ENCODE measurements at regions not wholly inside any gene's neighbourhood (a gene's known extent, or its start where the extent isn't known, plus 50 kb on each side); places are given as distances from the start of the nearest gene placed in this dataset.

DNA sequence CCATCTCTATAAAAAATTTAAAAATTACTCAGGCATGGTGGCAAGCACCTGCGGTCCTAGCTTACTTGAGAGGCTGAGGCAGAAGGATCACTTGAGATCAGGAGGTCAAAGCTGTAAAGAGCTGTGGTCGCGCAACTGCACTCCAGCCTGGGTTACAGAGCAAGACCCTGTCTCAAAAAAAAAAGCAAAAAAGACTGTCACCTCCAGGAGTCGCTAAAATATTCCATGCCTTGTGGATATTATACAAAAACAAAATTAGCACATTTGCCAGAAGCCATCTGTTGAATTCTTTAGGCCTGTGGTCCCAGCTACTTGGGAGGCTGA, 87.0 kb upstream of the SDK1 start:
- TF ChIP-seq, protein P1, sequence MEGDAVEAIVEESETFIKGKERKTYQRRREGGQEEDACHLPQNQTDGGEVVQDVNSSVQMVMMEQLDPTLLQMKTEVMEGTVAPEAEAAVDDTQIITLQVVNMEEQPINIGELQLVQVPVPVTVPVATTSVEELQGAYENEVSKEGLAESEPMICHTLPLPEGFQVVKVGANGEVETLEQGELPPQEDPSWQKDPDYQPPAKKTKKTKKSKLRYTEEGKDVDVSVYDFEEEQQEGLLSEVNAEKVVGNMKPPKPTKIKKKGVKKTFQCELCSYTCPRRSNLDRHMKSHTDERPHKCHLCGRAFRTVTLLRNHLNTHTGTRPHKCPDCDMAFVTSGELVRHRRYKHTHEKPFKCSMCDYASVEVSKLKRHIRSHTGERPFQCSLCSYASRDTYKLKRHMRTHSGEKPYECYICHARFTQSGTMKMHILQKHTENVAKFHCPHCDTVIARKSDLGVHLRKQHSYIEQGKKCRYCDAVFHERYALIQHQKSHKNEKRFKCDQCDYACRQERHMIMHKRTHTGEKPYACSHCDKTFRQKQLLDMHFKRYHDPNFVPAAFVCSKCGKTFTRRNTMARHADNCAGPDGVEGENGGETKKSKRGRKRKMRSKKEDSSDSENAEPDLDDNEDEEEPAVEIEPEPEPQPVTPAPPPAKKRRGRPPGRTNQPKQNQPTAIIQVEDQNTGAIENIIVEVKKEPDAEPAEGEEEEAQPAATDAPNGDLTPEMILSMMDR (IDR thresholded peaks at IDR 0.05) = no peak
- TF ChIP-seq, protein P2, sequence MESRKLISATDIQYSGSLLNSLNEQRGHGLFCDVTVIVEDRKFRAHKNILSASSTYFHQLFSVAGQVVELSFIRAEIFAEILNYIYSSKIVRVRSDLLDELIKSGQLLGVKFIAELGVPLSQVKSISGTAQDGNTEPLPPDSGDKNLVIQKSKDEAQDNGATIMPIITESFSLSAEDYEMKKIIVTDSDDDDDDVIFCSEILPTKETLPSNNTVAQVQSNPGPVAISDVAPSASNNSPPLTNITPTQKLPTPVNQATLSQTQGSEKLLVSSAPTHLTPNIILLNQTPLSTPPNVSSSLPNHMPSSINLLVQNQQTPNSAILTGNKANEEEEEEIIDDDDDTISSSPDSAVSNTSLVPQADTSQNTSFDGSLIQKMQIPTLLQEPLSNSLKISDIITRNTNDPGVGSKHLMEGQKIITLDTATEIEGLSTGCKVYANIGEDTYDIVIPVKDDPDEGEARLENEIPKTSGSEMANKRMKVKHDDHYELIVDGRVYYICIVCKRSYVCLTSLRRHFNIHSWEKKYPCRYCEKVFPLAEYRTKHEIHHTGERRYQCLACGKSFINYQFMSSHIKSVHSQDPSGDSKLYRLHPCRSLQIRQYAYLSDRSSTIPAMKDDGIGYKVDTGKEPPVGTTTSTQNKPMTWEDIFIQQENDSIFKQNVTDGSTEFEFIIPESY (IDR thresholded peaks at IDR 0.05; ENCODE audit: borderline replicate concordance, low read depth) = no peak
- TF ChIP-seq FOXM1 (IDR thresholded peaks at IDR 0.05; ENCODE audit: low read depth) = no peak
- TF ChIP-seq NRF1 (IDR thresholded peaks at IDR 0.05; ENCODE audit: low read depth, low read length) = no peak
- TF ChIP-seq, protein P3, sequence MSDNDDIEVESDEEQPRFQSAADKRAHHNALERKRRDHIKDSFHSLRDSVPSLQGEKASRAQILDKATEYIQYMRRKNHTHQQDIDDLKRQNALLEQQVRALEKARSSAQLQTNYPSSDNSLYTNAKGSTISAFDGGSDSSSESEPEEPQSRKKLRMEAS (IDR thresholded peaks at IDR 0.05; ENCODE audit: low read depth) = no peak
- TF ChIP-seq, protein P4, sequence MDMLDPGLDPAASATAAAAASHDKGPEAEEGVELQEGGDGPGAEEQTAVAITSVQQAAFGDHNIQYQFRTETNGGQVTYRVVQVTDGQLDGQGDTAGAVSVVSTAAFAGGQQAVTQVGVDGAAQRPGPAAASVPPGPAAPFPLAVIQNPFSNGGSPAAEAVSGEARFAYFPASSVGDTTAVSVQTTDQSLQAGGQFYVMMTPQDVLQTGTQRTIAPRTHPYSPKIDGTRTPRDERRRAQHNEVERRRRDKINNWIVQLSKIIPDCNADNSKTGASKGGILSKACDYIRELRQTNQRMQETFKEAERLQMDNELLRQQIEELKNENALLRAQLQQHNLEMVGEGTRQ (IDR thresholded peaks at IDR 0.05; ENCODE audit: borderline replicate concordance, low read depth, low read length) = no peak
